ENCODE measurements at regions not wholly inside any gene's neighbourhood (a gene's known extent, or its start where the extent isn't known, plus 50 kb on each side); places are given as distances from the start of the nearest gene placed in this dataset.

DNA sequence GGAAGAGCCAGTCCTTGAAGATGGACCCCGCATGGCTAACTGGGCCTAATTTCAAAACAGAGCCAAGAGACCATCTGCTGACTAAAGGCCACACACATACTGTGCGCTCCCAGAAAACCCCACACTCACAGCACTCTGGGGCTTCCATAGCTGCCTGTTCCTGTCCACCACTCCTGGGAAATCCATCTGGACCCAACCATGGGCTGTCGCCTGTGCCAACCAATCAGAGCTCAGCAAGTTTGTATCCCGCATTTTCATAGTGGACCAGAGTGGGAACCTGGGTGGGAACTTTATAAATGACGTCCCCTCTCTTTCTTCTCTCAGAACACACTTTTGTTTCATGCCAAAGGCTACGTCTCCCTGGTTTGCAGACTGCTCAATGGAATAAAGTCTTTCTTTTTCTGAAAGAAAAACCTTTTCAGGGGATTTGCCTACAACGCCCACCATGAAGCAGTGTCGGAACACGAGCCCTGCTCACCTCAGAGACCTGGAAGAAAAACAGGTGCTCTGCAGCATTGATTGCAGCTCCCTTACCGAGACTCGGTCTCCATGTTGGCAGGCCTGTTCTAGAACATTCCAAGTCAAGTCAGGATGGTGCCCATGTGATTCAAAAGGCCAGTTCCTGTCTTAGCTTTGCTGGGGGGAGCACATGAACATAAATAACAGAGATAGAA lies 137.2 kb upstream of the GPC1 start:
- peaks cover 45% of the 10 kb centered on the region for H3K27me3 ChIP-seq (replicated peaks; ENCODE audit: insufficient read depth, low read length)
- no peaks in the 10 kb centered on the region for H3K36me3 ChIP-seq (replicated peaks; ENCODE audit: insufficient read depth, low read length)
- TF ChIP-seq EZH2 (optimal IDR thresholded peaks at IDR 0.05; ENCODE audit: low read depth, low read length) (no peak), EZH2phosphoT487 (IDR thresholded peaks at IDR 0.05; ENCODE audit: low read length) (no peak)
- TF ChIP-seq, protein P1, sequence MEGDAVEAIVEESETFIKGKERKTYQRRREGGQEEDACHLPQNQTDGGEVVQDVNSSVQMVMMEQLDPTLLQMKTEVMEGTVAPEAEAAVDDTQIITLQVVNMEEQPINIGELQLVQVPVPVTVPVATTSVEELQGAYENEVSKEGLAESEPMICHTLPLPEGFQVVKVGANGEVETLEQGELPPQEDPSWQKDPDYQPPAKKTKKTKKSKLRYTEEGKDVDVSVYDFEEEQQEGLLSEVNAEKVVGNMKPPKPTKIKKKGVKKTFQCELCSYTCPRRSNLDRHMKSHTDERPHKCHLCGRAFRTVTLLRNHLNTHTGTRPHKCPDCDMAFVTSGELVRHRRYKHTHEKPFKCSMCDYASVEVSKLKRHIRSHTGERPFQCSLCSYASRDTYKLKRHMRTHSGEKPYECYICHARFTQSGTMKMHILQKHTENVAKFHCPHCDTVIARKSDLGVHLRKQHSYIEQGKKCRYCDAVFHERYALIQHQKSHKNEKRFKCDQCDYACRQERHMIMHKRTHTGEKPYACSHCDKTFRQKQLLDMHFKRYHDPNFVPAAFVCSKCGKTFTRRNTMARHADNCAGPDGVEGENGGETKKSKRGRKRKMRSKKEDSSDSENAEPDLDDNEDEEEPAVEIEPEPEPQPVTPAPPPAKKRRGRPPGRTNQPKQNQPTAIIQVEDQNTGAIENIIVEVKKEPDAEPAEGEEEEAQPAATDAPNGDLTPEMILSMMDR (IDR thresholded peaks at IDR 0.05; ENCODE audit: low read length): no peak
- H3K9me2 ChIP-seq (replicated peaks; ENCODE audit: insufficient read depth, low read length): no peaks in the 10 kb centered on the region
- no peak overlapping the region for H2AFZ ChIP-seq (ENCODE audit: low read length)
- DNase-seq: no peak
- no peak overlapping the region for H3K9ac ChIP-seq (ENCODE audit: low read length)
- no peak overlapping the region for H3K27ac ChIP-seq (ENCODE audit: low read length)
- H3K79me2 ChIP-seq (ENCODE audit: low read length): no peaks in the 10 kb centered on the region
- H3K4me3 ChIP-seq (ENCODE audit: low read length): no peak overlapping the region
- no peaks in the 10 kb centered on the region for H3F3A ChIP-seq (ENCODE audit: insufficient read depth, low read length)
- no peaks in the 10 kb centered on the region for H4K20me1 ChIP-seq (ENCODE audit: insufficient read depth, low read length)
- H3K4me1 ChIP-seq (ENCODE audit: low read length): no peaks in the 10 kb centered on the region
- no peak overlapping the region for H3K4me2 ChIP-seq (ENCODE audit: low read depth, low read length)
- no peaks in the 10 kb centered on the region for H3K9me3 ChIP-seq (replicated peaks; ENCODE audit: insufficient read depth, low read length)

- Histone ChIP-seq H3K27ac (ENCODE audit: low read length) (no peak overlapping the region), H3K4me1 (ENCODE audit: low read length) (no peaks in the 10 kb centered on the region), H3K36me3 (replicated peaks; ENCODE audit: insufficient read depth, low read length) (no peaks in the 10 kb centered on the region), H3K4me2 (ENCODE audit: low read depth, low read length) (no peak overlapping the region), H3K9me2 (replicated peaks; ENCODE audit: insufficient read depth, low read length) (no peaks in the 10 kb centered on the region), H4K20me1 (ENCODE audit: insufficient read depth, low read length) (no peaks in the 10 kb centered on the region), H3F3A (ENCODE audit: insufficient read depth, low read length) (no peaks in the 10 kb centered on the region), H3K4me3 (ENCODE audit: low read length) (no peak overlapping the region), H3K9me3 (replicated peaks; ENCODE audit: insufficient read depth, low read length) (no peaks in the 10 kb centered on the region), H3K9ac (ENCODE audit: low read length) (no peak overlapping the region), H2AFZ (ENCODE audit: low read length) (no peak overlapping the region), H3K79me2 (ENCODE audit: low read length) (no peaks in the 10 kb centered on the region), H3K27me3 (replicated peaks; ENCODE audit: insufficient read depth, low read length) (peaks cover 44% of the 10 kb centered on the region)
- no peak for DNase-seq
- no peak for TF ChIP-seq EZH2phosphoT487 (IDR thresholded peaks at IDR 0.05; ENCODE audit: low read length)
- TF ChIP-seq, protein P1 (IDR thresholded peaks at IDR 0.05; ENCODE audit: low read length): no peak
- TF ChIP-seq EZH2 (optimal IDR thresholded peaks at IDR 0.05; ENCODE audit: low read depth, low read length): no peak
Measured at GRCh38 chr2:240298803-240299709, 136.4 kb upstream of the GPC1 start.

GRCh38 chr2:240299710-240300068 lies 135.8 kb upstream of the GPC1 start:
- Histone ChIP-seq H4K20me1 (ENCODE audit: insufficient read depth, low read length) (no peaks in the 10 kb centered on the region), H3K4me2 (ENCODE audit: low read depth, low read length) (no peak overlapping the region), H3K9ac (ENCODE audit: low read length) (no peak overlapping the region), H3K9me3 (replicated peaks; ENCODE audit: insufficient read depth, low read length) (no peaks in the 10 kb centered on the region), H3K27ac (ENCODE audit: low read length) (no peak overlapping the region), H3K4me1 (ENCODE audit: low read length) (no peaks in the 10 kb centered on the region), H3K27me3 (replicated peaks; ENCODE audit: insufficient read depth, low read length) (peaks cover 45% of the 10 kb centered on the region), H3K9me2 (replicated peaks; ENCODE audit: insufficient read depth, low read length) (no peaks in the 10 kb centered on the region), H3K79me2 (ENCODE audit: low read length) (no peaks in the 10 kb centered on the region), H3F3A (ENCODE audit: insufficient read depth, low read length) (no peaks in the 10 kb centered on the region), H3K36me3 (replicated peaks; ENCODE audit: insufficient read depth, low read length) (no peaks in the 10 kb centered on the region), H2AFZ (ENCODE audit: low read length) (no peak overlapping the region), H3K4me3 (ENCODE audit: low read length) (no peak overlapping the region)
- no peak for TF ChIP-seq EZH2phosphoT487 (IDR thresholded peaks at IDR 0.05; ENCODE audit: low read length)
- TF ChIP-seq, protein P1 (IDR thresholded peaks at IDR 0.05; ENCODE audit: low read length): no peak
- no peak for TF ChIP-seq EZH2 (optimal IDR thresholded peaks at IDR 0.05; ENCODE audit: low read depth, low read length)
- no peak for DNase-seq
